Kidney (tissue), 13 donors: ENCODE measurements at regions not wholly inside any gene's neighbourhood (a gene's known extent, or its start where the extent isn't known, plus 50 kb on each side); places are given as distances from the start of the nearest gene placed in this dataset.

Experiments used
- DNase-seq, 5 donors: peaks; one replicate each; pipeline ENCODE4 v3.0.0-alpha.2; 2013 to 2020
- FAIRE-seq: peaks from 2 replicates; lab custom pipeline; 2012; peaks lifted over from hg19 to GRCh38; lab: Jason Lieb, UNC
- H3K27ac ChIP-seq, 2 donors: one replicate each; pipeline ENCODE4 v1.7.0; 2013; ENCODE audit warnings: low read depth in 2 of 2, low read length in 2 of 2, inconsistent platforms in 1 of 2
- H3K27me3 ChIP-seq: one replicate; pipeline ENCODE4 v1.7.1; 2013; ENCODE audit warnings: low read length, inconsistent platforms; ENCODE audit not compliant: control insufficient read depth, insufficient read depth
- H3K36me3 ChIP-seq, 3 donors: one replicate each; pipeline versions ENCODE4 v1.7.0 to v1.7.1; 2013; ENCODE audit warnings: low read length in 3 of 3, control low read depth in 1 of 3, inconsistent platforms in 1 of 3; ENCODE audit not compliant: insufficient read depth in 3 of 3, control insufficient read depth in 2 of 3
- H3K4me1 ChIP-seq, 3 donors: one replicate each; pipeline versions ENCODE4 v1.7.0 to v1.7.1; 2013; ENCODE audit warnings: low read length in 3 of 3, inconsistent platforms in 1 of 3, low read depth in 1 of 3; ENCODE audit not compliant: control insufficient read depth in 2 of 3, insufficient read depth in 2 of 3
- H3K4me3 ChIP-seq, 3 donors: one replicate each; pipeline versions ENCODE4 v1.7.0 to v1.8.1; 2013; ENCODE audit warnings: low read length in 3 of 3, control low read depth in 1 of 3, inconsistent platforms in 1 of 3
- H3K9ac ChIP-seq, 3 donors: one replicate each; pipeline versions ENCODE4 v1.7.0 to v1.7.1; 2013; ENCODE audit warnings: low read length in 3 of 3, control low read depth in 1 of 3, inconsistent platforms in 1 of 3
- H3K9me3 ChIP-seq, 3 donors: one replicate each; pipeline versions ENCODE4 v1.7.0 to v1.7.1; 2013; ENCODE audit warnings: low read length in 3 of 3, control low read depth in 1 of 3, inconsistent platforms in 1 of 3; ENCODE audit not compliant: control insufficient read depth in 2 of 3, insufficient read depth in 1 of 3
- intact Hi-C: fragments of 100-400 bp; cut with DNase I; formaldehyde crosslinking; loops from one replicate; pipeline ENCODE4 v1.11.1; 2022
- TF ChIP-seq, protein P1 (sequence below): IDR thresholded peaks from 3 replicates; pipeline ENCODE4 v1.5.1; 2012; ENCODE audit warnings: mild to moderate bottlenecking, moderate library complexity, borderline replicate concordance; ENCODE audit not compliant: insufficient read depth; ENCODE audit errors: extremely low read depth
- donor health status: control.
- donor health status: control.
- donor health status: control.
- donor health status: control.
- donor health status: control.
- donor health status: DM: yes; HTN: yes; CAD: no.
- donor health status: Normal renal cell carcinoma (clear cell type).

GRCh38 chr20:52019313-52019712 is 172.3 kb downstream of the ZFP64 start:
- FAIRE-seq, result no peak
- DNase-seq, result no peak
- Histone ChIP-seq H3K27me3 (no peaks in the 10 kb centered on the region), H3K36me3 (no peaks in the 10 kb centered on the region), H3K4me1 (no peaks in the 10 kb centered on the region), H3K9me3 (no peaks in the 10 kb centered on the region), H3K4me3 (no peak overlapping the region), H3K27ac (no peak overlapping the region), H3K9ac (no peak overlapping the region)
- TF ChIP-seq, protein P1, sequence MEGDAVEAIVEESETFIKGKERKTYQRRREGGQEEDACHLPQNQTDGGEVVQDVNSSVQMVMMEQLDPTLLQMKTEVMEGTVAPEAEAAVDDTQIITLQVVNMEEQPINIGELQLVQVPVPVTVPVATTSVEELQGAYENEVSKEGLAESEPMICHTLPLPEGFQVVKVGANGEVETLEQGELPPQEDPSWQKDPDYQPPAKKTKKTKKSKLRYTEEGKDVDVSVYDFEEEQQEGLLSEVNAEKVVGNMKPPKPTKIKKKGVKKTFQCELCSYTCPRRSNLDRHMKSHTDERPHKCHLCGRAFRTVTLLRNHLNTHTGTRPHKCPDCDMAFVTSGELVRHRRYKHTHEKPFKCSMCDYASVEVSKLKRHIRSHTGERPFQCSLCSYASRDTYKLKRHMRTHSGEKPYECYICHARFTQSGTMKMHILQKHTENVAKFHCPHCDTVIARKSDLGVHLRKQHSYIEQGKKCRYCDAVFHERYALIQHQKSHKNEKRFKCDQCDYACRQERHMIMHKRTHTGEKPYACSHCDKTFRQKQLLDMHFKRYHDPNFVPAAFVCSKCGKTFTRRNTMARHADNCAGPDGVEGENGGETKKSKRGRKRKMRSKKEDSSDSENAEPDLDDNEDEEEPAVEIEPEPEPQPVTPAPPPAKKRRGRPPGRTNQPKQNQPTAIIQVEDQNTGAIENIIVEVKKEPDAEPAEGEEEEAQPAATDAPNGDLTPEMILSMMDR, result no peak
- intact Hi-C loops, result no loop called here

- no peak for DNase-seq
- TF ChIP-seq, protein P1, result no peak
- H3K4me1 ChIP-seq, result no peaks in the 10 kb centered on the region
- no peak overlapping the region for H3K4me3 ChIP-seq
- no peaks in the 10 kb centered on the region for H3K9me3 ChIP-seq
- no peaks in the 10 kb centered on the region for H3K27me3 ChIP-seq
- no peak overlapping the region for H3K27ac ChIP-seq
- no peak for FAIRE-seq
- H3K9ac ChIP-seq, result no peak overlapping the region
- H3K36me3 ChIP-seq, result no peaks in the 10 kb centered on the region
- intact Hi-C loops, result no loop called here
Measured at GRCh38 chr20:52017669-52018317, 173.8 kb downstream of the ZFP64 start.

- DNase-seq (no peak), FAIRE-seq (no peak)
- Histone ChIP-seq H3K9ac (no peak overlapping the region), H3K27ac (no peak overlapping the region), H3K4me1 (no peaks in the 10 kb centered on the region), H3K27me3 (no peaks in the 10 kb centered on the region), H3K9me3 (peaks cover 0 to 6% (median 3%) of the 10 kb centered on the region in 3 donors), H3K36me3 (no peaks in the 10 kb centered on the region), H3K4me3 (no peak overlapping the region)
- TF ChIP-seq, protein P1, result no peak
- intact Hi-C loops, result no loop called here
Measured at GRCh38 chr20:52016022-52016421, 175.6 kb downstream of the ZFP64 start.

DNA sequence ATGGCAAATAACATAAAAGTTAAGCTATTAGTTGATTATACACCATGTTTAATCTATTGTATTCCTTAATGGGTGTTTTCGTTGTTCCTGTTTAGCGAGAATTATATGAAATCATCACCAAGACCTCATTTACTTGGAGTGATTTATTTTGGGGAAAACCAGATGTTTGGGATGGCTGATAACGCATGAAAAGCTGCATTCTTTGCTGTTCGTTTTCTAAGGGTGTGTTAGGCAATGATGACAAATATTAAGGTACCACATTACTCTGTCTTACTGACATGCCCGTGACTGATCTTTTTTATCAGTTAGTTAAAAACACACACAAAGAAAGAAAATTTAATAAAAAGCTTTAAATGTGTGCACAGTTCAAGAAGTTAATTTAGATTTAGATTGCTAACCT is 176.4 kb downstream of the ZFP64 start:
- H3K27me3 ChIP-seq, result no peaks in the 10 kb centered on the region
- intact Hi-C loops, result no loop called here
- no peak overlapping the region for H3K4me3 ChIP-seq
- DNase-seq, result no peak
- no peaks in the 10 kb centered on the region for H3K4me1 ChIP-seq
- FAIRE-seq, result no peak
- no peak overlapping the region for H3K27ac ChIP-seq
- peaks cover 0 to 8% (median 6%) of the 10 kb centered on the region in 3 donors for H3K9me3 ChIP-seq
- TF ChIP-seq, protein P1, result no peak
- H3K36me3 ChIP-seq, result no peaks in the 10 kb centered on the region
- no peak overlapping the region for H3K9ac ChIP-seq
